HCT116 (cell line): ENCODE measurements at regions not wholly inside any gene's neighbourhood (a gene's known extent, or its start where the extent isn't known, plus 50 kb on each side); places are given as distances from the start of the nearest gene placed in this dataset.

Experiments used
- ATAC-seq: fragments of 200-7000 bp; cut with Tn5 transposase; 2 replicates; pipeline ENCODE4 v1.9.1; 2020; ENCODE audit warnings: mild to moderate bottlenecking, moderate library complexity
- BruUV-seq: library from RNA; stranded (reverse); fragments of 400-500 nt; replicated peaks from 2 replicates; lab custom pipeline; 2021; lab: Mats Ljungman, UMichigan
- CTCF ChIA-PET: fragments of 300-600 bp; sonication (Branson Sonifier 250); formaldehyde crosslinking; loops from one replicate; lab custom pipeline; 2021; ENCODE audit warnings: antibody characterized with exemption; lab: Charles Lee
- POLR2A ChIA-PET: fragments of 300-600, 350-600 bp; sonication (Branson Sonifier 250); formaldehyde crosslinking; loops from one replicate; lab custom pipeline; 2021; ENCODE audit warnings: antibody characterized with exemption; lab: Charles Lee
- RAD21 ChIA-PET, 2 experiments: fragments of 300-600 bp; sonication (Branson Sonifier 250); formaldehyde crosslinking; loops; one replicate each; lab custom pipeline; 2023; ENCODE audit warnings: low total read pairs in 2 of 2; ENCODE audit not compliant: uncharacterized antibody in 2 of 2, unreplicated experiment in 2 of 2, low non-redundant PET in 1 of 2; lab: Charles Lee
- DNase-seq: peaks from one replicate; pipeline ENCODE4 v3.0.0-alpha.2; 2010; ENCODE audit warnings: low read depth, low spot score
- H2AFZ ChIP-seq: fragments of 200-600 bp; shearing (Covaris generic), sonication (generic); 2 replicates; pipeline ENCODE4 v1.6.1; 2017; ENCODE audit warnings: low read depth, mixed run types, mixed read lengths, antibody characterized with exemption, low read length; ENCODE audit not compliant: poor library complexity, severe bottlenecking
- H3K27ac ChIP-seq: 2 replicates; pipeline ENCODE4 v1.5.1; 2012; ENCODE audit warnings: low read depth, low read length
- H3K27me3 ChIP-seq: fragments of 200-600 bp; sonication (generic); 2 replicates; pipeline ENCODE4 v1.6.1; 2016; ENCODE audit warnings: mixed run types, low read length, mixed read lengths; ENCODE audit not compliant: insufficient read depth
- H3K36me3 ChIP-seq, 2 experiments: fragments of 200-500 bp in 1 of 2; fragments of 200-600 bp in 1 of 2; sonication (Bioruptor generic) in 1 of 2; sonication (generic) in 1 of 2; 2 replicates each; pipeline versions ENCODE4 v1.5.1 to v1.6.1; 2014 to 2016; ENCODE audit warnings: low read length in 2 of 2, inconsistent platforms in 1 of 2, mixed read lengths in 1 of 2, mixed run types in 1 of 2; ENCODE audit not compliant: insufficient read depth in 2 of 2, control insufficient read depth in 1 of 2
- H3K4me1 ChIP-seq, 2 experiments: fragments of 200-600 bp in 1 of 2; sonication (generic) in 1 of 2; 2 replicates each; pipeline versions ENCODE4 v1.5.1 to v1.6.1; 2012 to 2017; ENCODE audit warnings: low read length in 2 of 2, inconsistent platforms in 1 of 2, mild to moderate bottlenecking in 1 of 2, mixed read lengths in 1 of 2, mixed run types in 1 of 2, moderate library complexity in 1 of 2; ENCODE audit not compliant: insufficient read depth in 2 of 2, control insufficient read depth in 1 of 2
- H3K4me2 ChIP-seq: fragments of 200-600 bp; sonication (generic); 2 replicates; pipeline ENCODE4 v1.6.1; 2017; ENCODE audit warnings: mixed run types, low read length, mixed read lengths
- H3K4me3 ChIP-seq, 2 experiments: fragments of 200-600 bp in 1 of 2; sonication (generic) in 1 of 2; replicated peaks in 1 of 2; 2 replicates each; pipeline ENCODE4 v1.5.1; 2011 to 2016; ENCODE audit warnings: low read length in 2 of 2, control low read depth in 1 of 2, low read depth in 1 of 2, mild to moderate bottlenecking in 1 of 2, mixed read lengths in 1 of 2, mixed run types in 1 of 2
- H3K79me2 ChIP-seq: fragments of 200-600 bp; sonication (generic); 2 replicates; pipeline ENCODE4 v1.6.1; 2017; ENCODE audit warnings: mild to moderate bottlenecking, mixed run types, low read length, moderate library complexity, mixed read lengths; ENCODE audit not compliant: insufficient read depth
- H3K9ac ChIP-seq: fragments of 200-600 bp; sonication (generic); 2 replicates; pipeline ENCODE4 v1.6.1; 2016; ENCODE audit warnings: low read length, mixed read lengths
- H3K9me2 ChIP-seq: fragments of 200-600 bp; sonication (generic), shearing (Covaris generic); 2 replicates; pipeline ENCODE4 v1.6.1; 2017; ENCODE audit warnings: mixed run types, mild to moderate bottlenecking, moderate library complexity; ENCODE audit not compliant: insufficient read depth
- H3K9me3 ChIP-seq, 2 experiments: fragments of 200-500 bp in 1 of 2; fragments of 200-600 bp in 1 of 2; sonication (Bioruptor generic) in 1 of 2; sonication (generic) in 1 of 2; 2 replicates each; pipeline ENCODE4 v1.6.1; 2014 to 2017; ENCODE audit warnings: low read length in 2 of 2, mixed read lengths in 2 of 2, inconsistent platforms in 1 of 2, low read depth in 1 of 2, mild to moderate bottlenecking in 1 of 2, mixed run types in 1 of 2, moderate library complexity in 1 of 2; ENCODE audit not compliant: control insufficient read depth in 1 of 2, insufficient read depth in 1 of 2
- H4K20me1 ChIP-seq: fragments of 200-600 bp; sonication (generic), shearing (Covaris generic); 2 replicates; pipeline ENCODE4 v1.6.1; 2017; ENCODE audit warnings: mixed run types, mild to moderate bottlenecking, moderate library complexity; ENCODE audit not compliant: insufficient read depth
- CBX3 ChIP-seq: IDR thresholded peaks from 2 replicates; pipeline ENCODE4 v1.6.1; 2012; ENCODE audit warnings: low read depth
- CEBPB ChIP-seq: IDR thresholded peaks from 2 replicates; pipeline ENCODE4 v1.6.1; 2012; ENCODE audit warnings: low read depth
- EGR1 ChIP-seq: IDR thresholded peaks from 2 replicates; pipeline ENCODE4 v1.6.1; 2012; ENCODE audit warnings: low read depth
- ELF1 ChIP-seq: IDR thresholded peaks from 2 replicates; pipeline ENCODE4 v1.6.1; 2012; ENCODE audit warnings: low read depth, borderline replicate concordance
- EZH2 ChIP-seq: fragments of 200-600 bp; sonication (generic); IDR thresholded peaks from 2 replicates; pipeline ENCODE4 v1.6.1; 2017; ENCODE audit warnings: antibody characterized with exemption, mixed run types
- EZH2phosphoT487 ChIP-seq: fragments of 200-600 bp; IDR thresholded peaks from 2 replicates; pipeline ENCODE4 v1.6.1; 2018; ENCODE audit warnings: antibody characterized with exemption, borderline replicate concordance
- JUND ChIP-seq: IDR thresholded peaks from 2 replicates; pipeline ENCODE4 v1.6.1; 2012
- POLR2A ChIP-seq: IDR thresholded peaks from 2 replicates; pipeline ENCODE4 v1.7.0; 2011; ENCODE audit warnings: borderline replicate concordance; ENCODE audit not compliant: insufficient read depth, insufficient read length; ENCODE audit errors: extremely low read depth
- POLR2AphosphoS5 ChIP-seq: IDR thresholded peaks from 2 replicates; pipeline ENCODE4 v1.6.1; 2011; ENCODE audit warnings: mild to moderate bottlenecking, low read depth, low read length, moderate library complexity
- RAD21 ChIP-seq: IDR thresholded peaks from 2 replicates; pipeline ENCODE4 v1.6.1; 2012; ENCODE audit warnings: low read depth, mild to moderate bottlenecking
- SIN3A ChIP-seq: IDR thresholded peaks from 2 replicates; pipeline ENCODE4 v1.6.1; 2012; ENCODE audit warnings: low read depth
- SP1 ChIP-seq: IDR thresholded peaks from 2 replicates; pipeline ENCODE4 v1.6.1; 2012; ENCODE audit warnings: low read depth
- TCF7L2 ChIP-seq: IDR thresholded peaks from 2 replicates; pipeline ENCODE4 v1.7.0; 2011; ENCODE audit warnings: borderline replicate concordance, inconsistent platforms; ENCODE audit not compliant: insufficient read depth, insufficient read length; ENCODE audit errors: extremely low read depth
- ZFX ChIP-seq: fragments of 450-650 bp; IDR thresholded peaks from 2 replicates; pipeline ENCODE4 v1.6.1; 2017
- ZNF274 ChIP-seq: fragments of 200-500 bp; sonication (Bioruptor generic); IDR thresholded peaks from 2 replicates; pipeline ENCODE4 v1.6.1; 2014; ENCODE audit warnings: mild to moderate bottlenecking, low read depth, low read length, inconsistent platforms
- intact Hi-C: fragments of 100-400 bp; cut with micrococcal nuclease; formaldehyde crosslinking; loops from 2 replicates; pipeline ENCODE4 v1.10.0; 2022
- TF ChIP-seq, protein P1 (sequence below): IDR thresholded peaks from 2 replicates; pipeline ENCODE4 v1.6.1; 2012; ENCODE audit warnings: low read depth
- TF ChIP-seq, protein P2 (sequence below): IDR thresholded peaks from 2 replicates; pipeline ENCODE4 v1.6.1; 2011; ENCODE audit warnings: mild to moderate bottlenecking, low read length, moderate library complexity; ENCODE audit not compliant: insufficient replicate concordance; ENCODE audit errors: extremely low read depth

DNA sequence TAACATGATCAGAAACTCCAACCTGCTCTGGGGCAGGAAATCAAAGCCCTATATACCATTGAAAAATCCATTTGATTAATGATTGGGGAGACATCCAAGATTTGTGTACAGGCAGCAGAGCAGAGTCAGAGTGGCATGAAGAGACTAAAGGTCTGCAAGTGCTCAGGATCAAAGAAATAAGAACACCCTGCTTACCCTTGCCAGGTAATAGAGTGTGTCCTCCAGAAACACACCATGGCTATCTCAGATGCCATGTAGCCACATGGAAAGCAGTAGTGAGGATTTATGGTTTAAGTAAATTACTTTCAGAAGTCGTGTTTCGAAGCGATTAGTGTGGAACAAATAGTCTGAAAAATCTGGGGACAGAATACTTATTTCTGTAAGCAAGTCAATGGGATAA is 592.9 kb downstream of the SUCLG1 start:
- no peaks in the 10 kb centered on the region for H3K27me3 ChIP-seq
- H3K9me3 ChIP-seq, result no peaks in the 10 kb centered on the region
- TF ChIP-seq ELF1 (no peak), JUND (no peak), EGR1 (no peak), TCF7L2 (no peak), POLR2AphosphoS5 (no peak), RAD21 (no peak), ZNF274 (no peak), SIN3A (no peak), CBX3 (no peak), EZH2 (no peak), SP1 (no peak), CEBPB (no peak), POLR2A (no peak), ZFX (no peak), EZH2phosphoT487 (no peak)
- TF ChIP-seq, protein P1, sequence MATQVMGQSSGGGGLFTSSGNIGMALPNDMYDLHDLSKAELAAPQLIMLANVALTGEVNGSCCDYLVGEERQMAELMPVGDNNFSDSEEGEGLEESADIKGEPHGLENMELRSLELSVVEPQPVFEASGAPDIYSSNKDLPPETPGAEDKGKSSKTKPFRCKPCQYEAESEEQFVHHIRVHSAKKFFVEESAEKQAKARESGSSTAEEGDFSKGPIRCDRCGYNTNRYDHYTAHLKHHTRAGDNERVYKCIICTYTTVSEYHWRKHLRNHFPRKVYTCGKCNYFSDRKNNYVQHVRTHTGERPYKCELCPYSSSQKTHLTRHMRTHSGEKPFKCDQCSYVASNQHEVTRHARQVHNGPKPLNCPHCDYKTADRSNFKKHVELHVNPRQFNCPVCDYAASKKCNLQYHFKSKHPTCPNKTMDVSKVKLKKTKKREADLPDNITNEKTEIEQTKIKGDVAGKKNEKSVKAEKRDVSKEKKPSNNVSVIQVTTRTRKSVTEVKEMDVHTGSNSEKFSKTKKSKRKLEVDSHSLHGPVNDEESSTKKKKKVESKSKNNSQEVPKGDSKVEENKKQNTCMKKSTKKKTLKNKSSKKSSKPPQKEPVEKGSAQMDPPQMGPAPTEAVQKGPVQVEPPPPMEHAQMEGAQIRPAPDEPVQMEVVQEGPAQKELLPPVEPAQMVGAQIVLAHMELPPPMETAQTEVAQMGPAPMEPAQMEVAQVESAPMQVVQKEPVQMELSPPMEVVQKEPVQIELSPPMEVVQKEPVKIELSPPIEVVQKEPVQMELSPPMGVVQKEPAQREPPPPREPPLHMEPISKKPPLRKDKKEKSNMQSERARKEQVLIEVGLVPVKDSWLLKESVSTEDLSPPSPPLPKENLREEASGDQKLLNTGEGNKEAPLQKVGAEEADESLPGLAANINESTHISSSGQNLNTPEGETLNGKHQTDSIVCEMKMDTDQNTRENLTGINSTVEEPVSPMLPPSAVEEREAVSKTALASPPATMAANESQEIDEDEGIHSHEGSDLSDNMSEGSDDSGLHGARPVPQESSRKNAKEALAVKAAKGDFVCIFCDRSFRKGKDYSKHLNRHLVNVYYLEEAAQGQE, result no peak
- TF ChIP-seq, protein P2, sequence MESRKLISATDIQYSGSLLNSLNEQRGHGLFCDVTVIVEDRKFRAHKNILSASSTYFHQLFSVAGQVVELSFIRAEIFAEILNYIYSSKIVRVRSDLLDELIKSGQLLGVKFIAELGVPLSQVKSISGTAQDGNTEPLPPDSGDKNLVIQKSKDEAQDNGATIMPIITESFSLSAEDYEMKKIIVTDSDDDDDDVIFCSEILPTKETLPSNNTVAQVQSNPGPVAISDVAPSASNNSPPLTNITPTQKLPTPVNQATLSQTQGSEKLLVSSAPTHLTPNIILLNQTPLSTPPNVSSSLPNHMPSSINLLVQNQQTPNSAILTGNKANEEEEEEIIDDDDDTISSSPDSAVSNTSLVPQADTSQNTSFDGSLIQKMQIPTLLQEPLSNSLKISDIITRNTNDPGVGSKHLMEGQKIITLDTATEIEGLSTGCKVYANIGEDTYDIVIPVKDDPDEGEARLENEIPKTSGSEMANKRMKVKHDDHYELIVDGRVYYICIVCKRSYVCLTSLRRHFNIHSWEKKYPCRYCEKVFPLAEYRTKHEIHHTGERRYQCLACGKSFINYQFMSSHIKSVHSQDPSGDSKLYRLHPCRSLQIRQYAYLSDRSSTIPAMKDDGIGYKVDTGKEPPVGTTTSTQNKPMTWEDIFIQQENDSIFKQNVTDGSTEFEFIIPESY, result no peak
- TF ChIP-seq, all 23 proteins: peak for 0
- intact Hi-C loops, result no loop called here
- Histone ChIP-seq H3K4me2 (no peak overlapping the region), H2AFZ (no peak overlapping the region), H3K27ac (no peak overlapping the region), H3K9me2 (no peaks in the 10 kb centered on the region), H3K36me3 (no peaks in the 10 kb centered on the region), H3K4me1 (no peaks in the 10 kb centered on the region), H3K9ac (no peak overlapping the region), H3K4me3 (no peak overlapping the region), H4K20me1 (no peaks in the 10 kb centered on the region), H3K79me2 (no peaks in the 10 kb centered on the region)
- BruUV-seq, result no TSS peak
- ChIA-PET RAD21 (no interaction called here), CTCF (no interaction called here), POLR2A (no interaction called here)
- DNase-seq (no peak), ATAC-seq (no peak)
